BE2C (cell line): ENCODE measurements at regions not wholly inside any gene's neighbourhood (a gene's known extent, or its start where the extent isn't known, plus 50 kb on each side); places are given as distances from the start of the nearest gene placed in this dataset.

Source experiments
- DNase-seq: peaks from one replicate; pipeline ENCODE4 v3.0.0-alpha.2; 2020
- H3K27me3 ChIP-seq: fragments of 250-450 bp; sonication (Bioruptor Pico); 2 replicates; pipeline ENCODE4 v1.5.1; 2020; ENCODE audit warnings: mild to moderate bottlenecking
- H3K36me3 ChIP-seq: fragments of 250-450 bp; sonication (Bioruptor Pico); 2 replicates; pipeline ENCODE4 v1.5.1; 2020; ENCODE audit warnings: mild to moderate bottlenecking
- H3K4me1 ChIP-seq: fragments of 250-450 bp; sonication (Bioruptor Pico); 2 replicates; pipeline ENCODE4 v1.5.1; 2020
- H3K4me3 ChIP-seq: 2 replicates; pipeline ENCODE4 v1.5.1; 2011; ENCODE audit warnings: low read depth, low read length
- H3K9me3 ChIP-seq: fragments of 250-450 bp; sonication (Bioruptor Pico); 2 replicates; pipeline ENCODE4 v1.5.1; 2020
- CTCF ChIP-seq: IDR thresholded peaks from 2 replicates; pipeline ENCODE4 v1.5.1; 2012; ENCODE audit warnings: mild to moderate bottlenecking, low read depth, low read length

GRCh38 chr12:132402831-132403416 is 73.5 kb upstream of the GALNT9 start:
- no peak for TF ChIP-seq CTCF
- DNase-seq: no peak
- no peaks in the 10 kb centered on the region for H3K9me3 ChIP-seq
- H3K36me3 ChIP-seq: no peaks in the 10 kb centered on the region
- H3K27me3 ChIP-seq: peaks cover 84% of the 10 kb centered on the region
- no peaks in the 10 kb centered on the region for H3K4me1 ChIP-seq
- H3K4me3 ChIP-seq: no peak overlapping the region

GRCh38 chr12:132401982-132402381 is 72.6 kb upstream of the GALNT9 start:
- H3K27me3 ChIP-seq: peaks cover 77% of the 10 kb centered on the region
- H3K4me1 ChIP-seq: no peaks in the 10 kb centered on the region
- H3K4me3 ChIP-seq: no peak overlapping the region
- H3K9me3 ChIP-seq: no peaks in the 10 kb centered on the region
- H3K36me3 ChIP-seq: no peaks in the 10 kb centered on the region
- TF ChIP-seq CTCF: no peak
- DNase-seq: no peak

- Histone ChIP-seq H3K36me3 (no peaks in the 10 kb centered on the region), H3K4me3 (no peak overlapping the region), H3K4me1 (no peaks in the 10 kb centered on the region), H3K9me3 (no peaks in the 10 kb centered on the region), H3K27me3 (peaks cover 76% of the 10 kb centered on the region)
- no peak for DNase-seq
- TF ChIP-seq CTCF: no peak
Observed at GRCh38 chr12:132400011-132400641, 70.7 kb upstream of the GALNT9 start.

- H3K4me1 ChIP-seq: no peaks in the 10 kb centered on the region
- no peak for TF ChIP-seq CTCF
- H3K27me3 ChIP-seq: peaks cover 76% of the 10 kb centered on the region
- no peaks in the 10 kb centered on the region for H3K9me3 ChIP-seq
- no peak for DNase-seq
- no peaks in the 10 kb centered on the region for H3K36me3 ChIP-seq
- H3K4me3 ChIP-seq: no peak overlapping the region
Observed at GRCh38 chr12:132399092-132400010, 70.0 kb upstream of the GALNT9 start.

- Histone ChIP-seq H3K4me3 (no peak overlapping the region), H3K27me3 (peaks cover 75% of the 10 kb centered on the region), H3K9me3 (no peaks in the 10 kb centered on the region), H3K36me3 (no peaks in the 10 kb centered on the region), H3K4me1 (no peaks in the 10 kb centered on the region)
- DNase-seq: no peak
- TF ChIP-seq CTCF: no peak
Observed at GRCh38 chr12:132398386-132398991, 69.1 kb upstream of the GALNT9 start.
